Ascending aorta (tissue), 2 donors: ENCODE measurements at regions not wholly inside any gene's neighbourhood (a gene's known extent, or its start where the extent isn't known, plus 50 kb on each side); places are given as distances from the start of the nearest gene placed in this dataset.

Source experiments
- DNase-seq, 2 donors: peaks; one replicate each; pipeline ENCODE4 v3.0.0-alpha.2; 2019; ENCODE audit warnings: low spot score in 2 of 2
- H3K27ac ChIP-seq, 2 donors: fragments of 200-600 bp; sonication (generic); one replicate each; pipeline ENCODE4 v1.5.1; 2016 to 2017; ENCODE audit warnings: mild to moderate bottlenecking in 1 of 2
- H3K27me3 ChIP-seq: fragments of 200-600 bp; sonication (generic); one replicate; pipeline ENCODE4 v1.5.1; 2017
- H3K36me3 ChIP-seq, 2 donors: fragments of 200-600 bp; sonication (generic); one replicate each; pipeline ENCODE4 v1.5.1; 2016
- H3K4me1 ChIP-seq, 2 donors: fragments of 200-600 bp; sonication (generic); one replicate each; pipeline ENCODE4 v1.5.1; 2016 to 2017; ENCODE audit warnings: mild to moderate bottlenecking in 1 of 2
- H3K4me3 ChIP-seq, 2 donors: fragments of 200-600 bp; sonication (generic); one replicate each; pipeline ENCODE4 v1.5.1; 2016 to 2017; ENCODE audit warnings: mild to moderate bottlenecking in 1 of 2
- H3K9me3 ChIP-seq, 2 donors: fragments of 200-600 bp; sonication (generic); one replicate each; pipeline ENCODE4 v1.5.1; 2016
- intact Hi-C: fragments of 100-400 bp; cut with DNase I; formaldehyde crosslinking; loops from one replicate; pipeline ENCODE4 v1.15.1; 2023
- TF ChIP-seq, protein P1 (sequence below), 3 experiments: fragments of 200-600 bp in 2 of 3; fragments of 450-650 bp in 1 of 3; sonication (generic) in 2 of 3; IDR thresholded peaks; one replicate each; pipeline ENCODE4 v1.5.1; 2016 to 2019; ENCODE audit warnings: antibody characterized with exemption in 3 of 3, mild to moderate bottlenecking in 1 of 3, moderate library complexity in 1 of 3

DNA sequence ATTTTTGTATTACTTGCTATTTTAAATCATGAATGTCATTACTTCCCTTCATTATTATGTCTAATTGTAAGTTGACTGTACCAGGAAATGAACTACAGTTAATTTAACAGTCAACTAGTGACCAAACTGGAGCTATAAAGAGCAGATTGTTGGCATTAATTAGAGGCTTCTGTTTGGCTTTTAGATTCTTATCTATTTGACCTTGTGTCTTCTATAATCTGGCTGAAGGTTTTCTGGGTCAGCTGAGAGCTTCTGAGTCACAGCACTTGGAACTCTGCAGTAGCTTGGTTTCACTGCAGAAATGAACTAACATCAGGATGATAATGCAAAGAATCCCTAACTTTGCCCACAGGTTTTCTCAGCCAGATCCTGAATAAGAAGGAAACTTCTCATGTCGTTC is 169.2 kb upstream of the LEF1 start:
- no peak for DNase-seq
- H3K4me1 ChIP-seq: no peaks in the 10 kb centered on the region
- TF ChIP-seq, protein P1, sequence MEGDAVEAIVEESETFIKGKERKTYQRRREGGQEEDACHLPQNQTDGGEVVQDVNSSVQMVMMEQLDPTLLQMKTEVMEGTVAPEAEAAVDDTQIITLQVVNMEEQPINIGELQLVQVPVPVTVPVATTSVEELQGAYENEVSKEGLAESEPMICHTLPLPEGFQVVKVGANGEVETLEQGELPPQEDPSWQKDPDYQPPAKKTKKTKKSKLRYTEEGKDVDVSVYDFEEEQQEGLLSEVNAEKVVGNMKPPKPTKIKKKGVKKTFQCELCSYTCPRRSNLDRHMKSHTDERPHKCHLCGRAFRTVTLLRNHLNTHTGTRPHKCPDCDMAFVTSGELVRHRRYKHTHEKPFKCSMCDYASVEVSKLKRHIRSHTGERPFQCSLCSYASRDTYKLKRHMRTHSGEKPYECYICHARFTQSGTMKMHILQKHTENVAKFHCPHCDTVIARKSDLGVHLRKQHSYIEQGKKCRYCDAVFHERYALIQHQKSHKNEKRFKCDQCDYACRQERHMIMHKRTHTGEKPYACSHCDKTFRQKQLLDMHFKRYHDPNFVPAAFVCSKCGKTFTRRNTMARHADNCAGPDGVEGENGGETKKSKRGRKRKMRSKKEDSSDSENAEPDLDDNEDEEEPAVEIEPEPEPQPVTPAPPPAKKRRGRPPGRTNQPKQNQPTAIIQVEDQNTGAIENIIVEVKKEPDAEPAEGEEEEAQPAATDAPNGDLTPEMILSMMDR (IDR thresholded peaks at IDR 0.05): no peak
- no peak overlapping the region for H3K27ac ChIP-seq
- intact Hi-C loops: no loop called here
- H3K9me3 ChIP-seq: no peaks in the 10 kb centered on the region
- H3K27me3 ChIP-seq: no peaks in the 10 kb centered on the region
- H3K36me3 ChIP-seq: no peaks in the 10 kb centered on the region
- H3K4me3 ChIP-seq: no peak overlapping the region

DNA sequence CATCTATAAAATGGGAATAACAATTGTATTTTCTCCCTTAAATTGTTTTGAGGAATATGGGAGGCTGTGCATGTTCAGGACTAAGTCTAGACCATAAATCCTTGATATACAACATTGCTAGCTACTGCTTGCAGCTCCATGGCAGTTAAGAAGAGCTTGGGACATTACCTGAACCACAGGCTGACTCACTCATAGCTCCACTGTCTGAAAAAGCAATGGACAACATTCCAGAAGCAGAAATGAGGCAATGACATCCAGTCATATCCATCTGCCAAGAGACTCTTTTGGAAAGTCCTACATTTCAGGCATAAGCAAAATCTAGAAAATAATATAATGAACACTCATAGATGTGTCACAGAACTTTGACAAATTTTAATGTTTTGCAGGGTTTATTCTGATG is 167.3 kb upstream of the LEF1 start:
- Histone ChIP-seq H3K36me3 (no peaks in the 10 kb centered on the region), H3K27ac (no peak overlapping the region), H3K4me3 (no peak overlapping the region), H3K9me3 (no peaks in the 10 kb centered on the region), H3K27me3 (no peaks in the 10 kb centered on the region), H3K4me1 (no peaks in the 10 kb centered on the region)
- TF ChIP-seq, protein P1 (IDR thresholded peaks at IDR 0.05): no peak
- intact Hi-C loops: no loop called here
- DNase-seq: no peak

DNA sequence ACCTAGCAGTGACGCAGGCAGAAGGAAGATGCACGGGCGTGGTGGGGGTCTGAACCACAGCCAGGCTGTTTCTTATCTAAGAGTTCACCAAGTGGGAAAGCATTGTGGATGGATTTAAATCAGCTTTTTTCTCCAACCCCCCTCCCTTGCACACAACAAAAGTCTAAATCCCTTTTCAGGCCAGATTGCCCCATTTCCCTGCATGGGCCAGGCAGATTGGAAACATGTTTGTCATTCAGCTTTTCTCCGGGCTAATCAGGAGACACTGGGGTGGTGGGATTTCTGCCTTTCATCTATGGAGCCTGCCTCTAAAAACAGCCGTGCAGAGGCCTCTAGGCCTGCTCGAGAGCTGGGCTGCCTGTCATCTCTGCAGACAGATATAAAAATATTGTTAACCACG is 166.3 kb upstream of the LEF1 start:
- Histone ChIP-seq H3K36me3 (no peaks in the 10 kb centered on the region), H3K4me3 (no peak overlapping the region), H3K27me3 (no peaks in the 10 kb centered on the region), H3K4me1 (no peaks in the 10 kb centered on the region), H3K9me3 (no peaks in the 10 kb centered on the region), H3K27ac (no peak overlapping the region)
- TF ChIP-seq, protein P1 (IDR thresholded peaks at IDR 0.05): no peak
- DNase-seq: no peak
- intact Hi-C loops: no loop called here

DNA sequence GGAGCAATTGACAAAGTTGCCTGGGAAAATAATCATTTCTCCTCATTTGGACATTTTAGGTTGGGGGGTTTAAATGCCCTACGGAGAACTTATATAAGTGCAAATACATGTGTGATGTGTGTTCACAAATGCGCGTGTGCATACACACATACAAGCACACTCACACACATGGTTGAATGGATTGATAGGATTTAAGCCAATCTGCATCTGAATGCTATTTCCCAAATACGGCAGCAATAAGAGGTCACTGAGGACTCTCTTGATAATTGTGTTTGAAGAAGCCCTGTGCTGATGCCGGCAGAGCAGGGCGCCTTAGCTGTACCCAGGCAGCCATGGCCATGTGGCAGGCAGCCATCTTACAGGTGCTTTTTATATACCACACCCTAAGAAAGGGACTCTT is 165.3 kb upstream of the LEF1 start:
- DNase-seq: no peak
- H3K27me3 ChIP-seq: no peaks in the 10 kb centered on the region
- H3K27ac ChIP-seq: no peak overlapping the region
- no peaks in the 10 kb centered on the region for H3K4me1 ChIP-seq
- H3K4me3 ChIP-seq: no peak overlapping the region
- H3K36me3 ChIP-seq: no peaks in the 10 kb centered on the region
- no peaks in the 10 kb centered on the region for H3K9me3 ChIP-seq
- TF ChIP-seq, protein P1 (IDR thresholded peaks at IDR 0.05): no peak
- intact Hi-C loops: no loop called here

DNA sequence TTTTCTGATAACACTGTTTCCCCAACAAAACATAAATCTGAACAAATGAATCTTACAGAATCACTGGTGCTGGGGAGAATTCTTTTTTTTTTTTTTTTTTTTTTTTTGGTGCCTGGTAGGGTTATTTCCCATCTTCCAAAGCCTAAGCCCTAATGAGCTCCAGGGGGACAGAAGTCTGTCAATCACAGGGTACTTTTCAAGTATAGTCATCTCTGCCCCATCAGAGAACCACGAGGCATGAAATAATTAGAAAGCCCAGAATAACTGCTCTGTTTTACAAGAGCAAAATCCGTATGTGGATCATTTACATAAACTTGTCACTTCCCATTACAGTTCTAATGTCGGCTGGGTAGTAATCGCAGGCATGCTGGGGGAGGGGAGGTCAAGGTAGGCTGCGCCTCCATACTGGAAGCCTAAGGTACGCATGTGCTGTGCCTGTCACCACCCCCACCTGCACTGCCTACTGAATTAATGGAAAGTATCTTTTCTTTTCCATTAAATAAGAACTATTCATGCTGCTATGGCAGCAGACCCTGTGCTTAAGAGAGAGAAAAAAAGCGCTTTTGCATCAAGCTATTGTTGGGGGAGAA is 164.7 kb upstream of the LEF1 start:
- no peaks in the 10 kb centered on the region for H3K36me3 ChIP-seq
- H3K27me3 ChIP-seq: no peaks in the 10 kb centered on the region
- TF ChIP-seq, protein P1 (IDR thresholded peaks at IDR 0.05): no peak
- no peak overlapping the region for H3K27ac ChIP-seq
- DNase-seq: no peak
- no peak overlapping the region for H3K4me3 ChIP-seq
- H3K4me1 ChIP-seq: no peaks in the 10 kb centered on the region
- intact Hi-C loops: no loop called here
- no peaks in the 10 kb centered on the region for H3K9me3 ChIP-seq
